H1 (cell line): ENCODE measurements at regions not wholly inside any gene's neighbourhood (a gene's known extent, or its start where the extent isn't known, plus 50 kb on each side); places are given as distances from the start of the nearest gene placed in this dataset.

ENCODE experiments used
- ASH2L ChIP-seq: fragments of 200-600, 300-600 bp; sonication (generic); IDR thresholded peaks from one replicate; pipeline ENCODE4 v1.7.1; 2017; ENCODE audit warnings: low read length
- CEBPB ChIP-seq: IDR thresholded peaks from 2 replicates; pipeline ENCODE4 v1.6.1; 2012; ENCODE audit warnings: low read depth, low read length
- CHD2 ChIP-seq: IDR thresholded peaks from 2 replicates; pipeline ENCODE4 v1.6.1; 2012; ENCODE audit warnings: low read length, improper control_type of control experiment
- EP300 ChIP-seq, 2 experiments: IDR thresholded peaks; 1 replicate in 1 of 2; 2 replicates in 1 of 2; pipeline ENCODE4 v1.6.1; 2011 to 2012; ENCODE audit warnings: low read depth in 2 of 2, low read length in 2 of 2, mild to moderate bottlenecking in 2 of 2, borderline replicate concordance in 1 of 2, inconsistent platforms in 1 of 2, moderate library complexity in 1 of 2
- HDAC6 ChIP-seq: IDR thresholded peaks from one replicate; pipeline ENCODE4 v1.7.1; 2012; ENCODE audit warnings: low read depth, mild to moderate bottlenecking, inconsistent platforms, low read length, moderate library complexity
- NRF1 ChIP-seq: IDR thresholded peaks from 2 replicates; pipeline ENCODE4 v1.6.1; 2011; ENCODE audit warnings: mild to moderate bottlenecking, low read depth, low read length, improper control_type of control experiment
- RFX5 ChIP-seq: IDR thresholded peaks from 2 replicates; pipeline ENCODE4 v1.6.1; 2011; ENCODE audit warnings: low read depth, low read length, improper control_type of control experiment, borderline replicate concordance
- SIRT6 ChIP-seq: IDR thresholded peaks from one replicate; pipeline ENCODE4 v1.7.1; 2012; ENCODE audit warnings: low read length, inconsistent platforms
- SP1 ChIP-seq: IDR thresholded peaks from 2 replicates; pipeline ENCODE4 v1.6.1; 2011; ENCODE audit warnings: low read depth, low read length
- SP4 ChIP-seq: IDR thresholded peaks from 2 replicates; pipeline ENCODE4 v1.6.1; 2012; ENCODE audit warnings: low read length, inconsistent platforms
- TEAD4 ChIP-seq: IDR thresholded peaks from 2 replicates; pipeline ENCODE4 v1.6.1; 2012; ENCODE audit warnings: low read depth, low read length, inconsistent platforms, mixed read lengths
- TF ChIP-seq, protein P1 (sequence below): fragments of 300-600 bp; sonication (generic); IDR thresholded peaks from 2 replicates; pipeline ENCODE4 v1.7.1; 2012; ENCODE audit warnings: low read length, moderate library complexity, mild to moderate bottlenecking, inconsistent platforms; ENCODE audit not compliant: insufficient replicate concordance
- TF ChIP-seq, protein P2 (sequence below): IDR thresholded peaks from 2 replicates; pipeline ENCODE4 v1.6.1; 2011; ENCODE audit warnings: low read length, improper control_type of control experiment

DNA sequence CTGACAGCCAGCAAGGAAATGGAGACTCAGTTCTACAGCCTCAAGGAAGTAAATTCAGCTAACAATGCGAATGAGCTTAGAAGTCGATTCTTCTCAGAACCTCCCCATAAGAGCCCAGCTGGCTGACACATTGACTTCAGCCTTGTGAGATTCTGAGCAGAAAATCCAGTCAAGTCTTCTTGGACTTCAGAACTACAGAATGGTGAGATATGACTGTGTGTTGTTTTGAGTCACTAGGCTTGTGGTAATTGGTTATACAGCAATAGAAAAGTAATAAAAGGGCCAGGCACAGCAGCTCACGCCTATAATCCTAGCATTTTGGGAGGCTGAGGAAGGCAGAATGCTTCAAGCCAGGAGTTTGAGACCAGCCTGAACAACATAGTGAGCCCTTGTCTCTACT, 161.8 kb upstream of the IVNS1ABP start (continued):
- TF ChIP-seq, protein P1, sequence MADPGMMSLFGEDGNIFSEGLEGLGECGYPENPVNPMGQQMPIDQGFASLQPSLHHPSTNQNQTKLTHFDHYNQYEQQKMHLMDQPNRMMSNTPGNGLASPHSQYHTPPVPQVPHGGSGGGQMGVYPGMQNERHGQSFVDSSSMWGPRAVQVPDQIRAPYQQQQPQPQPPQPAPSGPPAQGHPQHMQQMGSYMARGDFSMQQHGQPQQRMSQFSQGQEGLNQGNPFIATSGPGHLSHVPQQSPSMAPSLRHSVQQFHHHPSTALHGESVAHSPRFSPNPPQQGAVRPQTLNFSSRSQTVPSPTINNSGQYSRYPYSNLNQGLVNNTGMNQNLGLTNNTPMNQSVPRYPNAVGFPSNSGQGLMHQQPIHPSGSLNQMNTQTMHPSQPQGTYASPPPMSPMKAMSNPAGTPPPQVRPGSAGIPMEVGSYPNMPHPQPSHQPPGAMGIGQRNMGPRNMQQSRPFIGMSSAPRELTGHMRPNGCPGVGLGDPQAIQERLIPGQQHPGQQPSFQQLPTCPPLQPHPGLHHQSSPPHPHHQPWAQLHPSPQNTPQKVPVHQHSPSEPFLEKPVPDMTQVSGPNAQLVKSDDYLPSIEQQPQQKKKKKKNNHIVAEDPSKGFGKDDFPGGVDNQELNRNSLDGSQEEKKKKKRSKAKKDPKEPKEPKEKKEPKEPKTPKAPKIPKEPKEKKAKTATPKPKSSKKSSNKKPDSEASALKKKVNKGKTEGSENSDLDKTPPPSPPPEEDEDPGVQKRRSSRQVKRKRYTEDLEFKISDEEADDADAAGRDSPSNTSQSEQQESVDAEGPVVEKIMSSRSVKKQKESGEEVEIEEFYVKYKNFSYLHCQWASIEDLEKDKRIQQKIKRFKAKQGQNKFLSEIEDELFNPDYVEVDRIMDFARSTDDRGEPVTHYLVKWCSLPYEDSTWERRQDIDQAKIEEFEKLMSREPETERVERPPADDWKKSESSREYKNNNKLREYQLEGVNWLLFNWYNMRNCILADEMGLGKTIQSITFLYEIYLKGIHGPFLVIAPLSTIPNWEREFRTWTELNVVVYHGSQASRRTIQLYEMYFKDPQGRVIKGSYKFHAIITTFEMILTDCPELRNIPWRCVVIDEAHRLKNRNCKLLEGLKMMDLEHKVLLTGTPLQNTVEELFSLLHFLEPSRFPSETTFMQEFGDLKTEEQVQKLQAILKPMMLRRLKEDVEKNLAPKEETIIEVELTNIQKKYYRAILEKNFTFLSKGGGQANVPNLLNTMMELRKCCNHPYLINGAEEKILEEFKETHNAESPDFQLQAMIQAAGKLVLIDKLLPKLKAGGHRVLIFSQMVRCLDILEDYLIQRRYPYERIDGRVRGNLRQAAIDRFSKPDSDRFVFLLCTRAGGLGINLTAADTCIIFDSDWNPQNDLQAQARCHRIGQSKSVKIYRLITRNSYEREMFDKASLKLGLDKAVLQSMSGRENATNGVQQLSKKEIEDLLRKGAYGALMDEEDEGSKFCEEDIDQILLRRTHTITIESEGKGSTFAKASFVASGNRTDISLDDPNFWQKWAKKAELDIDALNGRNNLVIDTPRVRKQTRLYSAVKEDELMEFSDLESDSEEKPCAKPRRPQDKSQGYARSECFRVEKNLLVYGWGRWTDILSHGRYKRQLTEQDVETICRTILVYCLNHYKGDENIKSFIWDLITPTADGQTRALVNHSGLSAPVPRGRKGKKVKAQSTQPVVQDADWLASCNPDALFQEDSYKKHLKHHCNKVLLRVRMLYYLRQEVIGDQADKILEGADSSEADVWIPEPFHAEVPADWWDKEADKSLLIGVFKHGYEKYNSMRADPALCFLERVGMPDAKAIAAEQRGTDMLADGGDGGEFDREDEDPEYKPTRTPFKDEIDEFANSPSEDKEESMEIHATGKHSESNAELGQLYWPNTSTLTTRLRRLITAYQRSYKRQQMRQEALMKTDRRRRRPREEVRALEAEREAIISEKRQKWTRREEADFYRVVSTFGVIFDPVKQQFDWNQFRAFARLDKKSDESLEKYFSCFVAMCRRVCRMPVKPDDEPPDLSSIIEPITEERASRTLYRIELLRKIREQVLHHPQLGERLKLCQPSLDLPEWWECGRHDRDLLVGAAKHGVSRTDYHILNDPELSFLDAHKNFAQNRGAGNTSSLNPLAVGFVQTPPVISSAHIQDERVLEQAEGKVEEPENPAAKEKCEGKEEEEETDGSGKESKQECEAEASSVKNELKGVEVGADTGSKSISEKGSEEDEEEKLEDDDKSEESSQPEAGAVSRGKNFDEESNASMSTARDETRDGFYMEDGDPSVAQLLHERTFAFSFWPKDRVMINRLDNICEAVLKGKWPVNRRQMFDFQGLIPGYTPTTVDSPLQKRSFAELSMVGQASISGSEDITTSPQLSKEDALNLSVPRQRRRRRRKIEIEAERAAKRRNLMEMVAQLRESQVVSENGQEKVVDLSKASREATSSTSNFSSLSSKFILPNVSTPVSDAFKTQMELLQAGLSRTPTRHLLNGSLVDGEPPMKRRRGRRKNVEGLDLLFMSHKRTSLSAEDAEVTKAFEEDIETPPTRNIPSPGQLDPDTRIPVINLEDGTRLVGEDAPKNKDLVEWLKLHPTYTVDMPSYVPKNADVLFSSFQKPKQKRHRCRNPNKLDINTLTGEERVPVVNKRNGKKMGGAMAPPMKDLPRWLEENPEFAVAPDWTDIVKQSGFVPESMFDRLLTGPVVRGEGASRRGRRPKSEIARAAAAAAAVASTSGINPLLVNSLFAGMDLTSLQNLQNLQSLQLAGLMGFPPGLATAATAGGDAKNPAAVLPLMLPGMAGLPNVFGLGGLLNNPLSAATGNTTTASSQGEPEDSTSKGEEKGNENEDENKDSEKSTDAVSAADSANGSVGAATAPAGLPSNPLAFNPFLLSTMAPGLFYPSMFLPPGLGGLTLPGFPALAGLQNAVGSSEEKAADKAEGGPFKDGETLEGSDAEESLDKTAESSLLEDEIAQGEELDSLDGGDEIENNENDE: no peak
- TF ChIP-seq NRF1: no peak
- TF ChIP-seq, protein P2, sequence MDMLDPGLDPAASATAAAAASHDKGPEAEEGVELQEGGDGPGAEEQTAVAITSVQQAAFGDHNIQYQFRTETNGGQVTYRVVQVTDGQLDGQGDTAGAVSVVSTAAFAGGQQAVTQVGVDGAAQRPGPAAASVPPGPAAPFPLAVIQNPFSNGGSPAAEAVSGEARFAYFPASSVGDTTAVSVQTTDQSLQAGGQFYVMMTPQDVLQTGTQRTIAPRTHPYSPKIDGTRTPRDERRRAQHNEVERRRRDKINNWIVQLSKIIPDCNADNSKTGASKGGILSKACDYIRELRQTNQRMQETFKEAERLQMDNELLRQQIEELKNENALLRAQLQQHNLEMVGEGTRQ: no peak
- TF ChIP-seq SIRT6: no peak
- no peak for TF ChIP-seq HDAC6
- no peak for TF ChIP-seq SP4
- TF ChIP-seq CEBPB: no peak
- no peak for TF ChIP-seq ASH2L
- TF ChIP-seq RFX5: no peak
- no peak for TF ChIP-seq SP1
- TF ChIP-seq EP300 (IDR thresholded peaks at IDR 0.05; ENCODE audit: borderline replicate concordance in 1 of 2, low read depth in 2 of 2, low read length in 2 of 2): no peak
- no peak for TF ChIP-seq TEAD4
- no peak for TF ChIP-seq CHD2
